ENCODE measurements at regions not wholly inside any gene's neighbourhood (a gene's known extent, or its start where the extent isn't known, plus 50 kb on each side); places are given as distances from the start of the nearest gene placed in this dataset.

DNA sequence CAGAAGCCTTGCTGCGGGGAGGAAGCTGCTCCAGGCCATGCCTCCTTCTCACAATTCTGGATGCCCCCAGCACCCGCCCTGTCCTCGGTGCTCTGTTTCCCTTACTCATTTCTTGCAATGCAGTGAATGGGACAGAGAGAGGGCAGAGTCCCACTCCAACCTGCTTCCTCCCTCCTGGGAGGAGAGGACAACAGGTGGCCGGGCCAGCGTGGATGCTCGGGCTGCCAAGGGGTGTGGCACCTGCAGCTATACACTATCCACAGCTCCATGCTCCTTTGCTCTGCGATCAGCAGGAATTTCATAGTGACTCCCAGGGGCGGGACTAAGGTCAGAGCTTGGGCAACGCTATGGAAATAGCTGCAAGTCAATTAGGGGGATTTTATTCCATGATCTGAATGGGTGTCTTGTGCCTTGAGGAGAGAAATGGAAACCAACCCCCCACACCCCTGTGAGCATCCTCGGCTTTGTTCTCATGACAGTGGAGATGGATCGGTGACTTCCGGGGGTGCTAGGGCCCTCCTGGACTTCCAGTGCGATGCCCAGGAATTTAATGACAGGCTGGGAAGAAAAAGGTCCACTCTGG, 192.5 kb downstream of the MYLK4 start:
- peak in 4 of 5 donors; percentile 64 to 79 (median 68) for DNase-seq
- intact Hi-C loops (cut with DNase I), result no loop called here

GRCh38 chr6:2557181-2557720, 193.5 kb downstream of the MYLK4 start:
- no peaks in the 10 kb centered on the region for H3K36me3 ChIP-seq (ENCODE audit: control insufficient read depth in 2 of 3, insufficient read depth in 3 of 3, low read length in 3 of 3)
- FAIRE-seq, result no peak
- intact Hi-C loops (cut with DNase I), result no loop called here

More for the DNA sequence above, 192.5 kb downstream of the MYLK4 start:
- FAIRE-seq, result no peak
- Histone ChIP-seq H3K9ac (ENCODE audit: low read length in 3 of 3) (no peak overlapping the region), H3K9me3 (ENCODE audit: control insufficient read depth in 2 of 3, insufficient read depth in 1 of 3, low read length in 3 of 3) (no peaks in the 10 kb centered on the region), H3K4me1 (ENCODE audit: control insufficient read depth in 2 of 3, insufficient read depth in 2 of 3, low read depth in 1 of 3, low read length in 3 of 3) (peaks cover 3 to 13% (median 6%) of the 10 kb centered on the region in 3 donors), H3K27me3 (ENCODE audit: control insufficient read depth, insufficient read depth, low read length) (no peaks in the 10 kb centered on the region), H3K36me3 (ENCODE audit: control insufficient read depth in 2 of 3, insufficient read depth in 3 of 3, low read length in 3 of 3) (no peaks in the 10 kb centered on the region), H3K27ac (ENCODE audit: low read depth in 2 of 2, low read length in 2 of 2) (peak overlapping the region in 1 of 2 donors; percentile 16), H3K4me3 (ENCODE audit: low read length in 3 of 3) (no peak overlapping the region)
- TF ChIP-seq, protein P1, sequence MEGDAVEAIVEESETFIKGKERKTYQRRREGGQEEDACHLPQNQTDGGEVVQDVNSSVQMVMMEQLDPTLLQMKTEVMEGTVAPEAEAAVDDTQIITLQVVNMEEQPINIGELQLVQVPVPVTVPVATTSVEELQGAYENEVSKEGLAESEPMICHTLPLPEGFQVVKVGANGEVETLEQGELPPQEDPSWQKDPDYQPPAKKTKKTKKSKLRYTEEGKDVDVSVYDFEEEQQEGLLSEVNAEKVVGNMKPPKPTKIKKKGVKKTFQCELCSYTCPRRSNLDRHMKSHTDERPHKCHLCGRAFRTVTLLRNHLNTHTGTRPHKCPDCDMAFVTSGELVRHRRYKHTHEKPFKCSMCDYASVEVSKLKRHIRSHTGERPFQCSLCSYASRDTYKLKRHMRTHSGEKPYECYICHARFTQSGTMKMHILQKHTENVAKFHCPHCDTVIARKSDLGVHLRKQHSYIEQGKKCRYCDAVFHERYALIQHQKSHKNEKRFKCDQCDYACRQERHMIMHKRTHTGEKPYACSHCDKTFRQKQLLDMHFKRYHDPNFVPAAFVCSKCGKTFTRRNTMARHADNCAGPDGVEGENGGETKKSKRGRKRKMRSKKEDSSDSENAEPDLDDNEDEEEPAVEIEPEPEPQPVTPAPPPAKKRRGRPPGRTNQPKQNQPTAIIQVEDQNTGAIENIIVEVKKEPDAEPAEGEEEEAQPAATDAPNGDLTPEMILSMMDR (IDR thresholded peaks at IDR 0.05; ENCODE audit: borderline replicate concordance, extremely low read depth, insufficient read depth), result no peak

GRCh38 chr6:2556761-2557160, 194.0 kb downstream of the MYLK4 start:
- H3K9ac ChIP-seq (ENCODE audit: low read length in 3 of 3), result no peak overlapping the region
- no peak for FAIRE-seq
- no peaks in the 10 kb centered on the region for H3K36me3 ChIP-seq (ENCODE audit: control insufficient read depth in 2 of 3, insufficient read depth in 3 of 3, low read length in 3 of 3)
- peaks cover 0 to 8% (median 6%) of the 10 kb centered on the region in 3 donors for H3K4me1 ChIP-seq (ENCODE audit: control insufficient read depth in 2 of 3, insufficient read depth in 2 of 3, low read depth in 1 of 3, low read length in 3 of 3)
- H3K27ac ChIP-seq (ENCODE audit: low read depth in 2 of 2, low read length in 2 of 2), result no peak overlapping the region
- no peaks in the 10 kb centered on the region for H3K27me3 ChIP-seq (ENCODE audit: control insufficient read depth, insufficient read depth, low read length)
- H3K9me3 ChIP-seq (ENCODE audit: control insufficient read depth in 2 of 3, insufficient read depth in 1 of 3, low read length in 3 of 3), result no peaks in the 10 kb centered on the region
- intact Hi-C loops (cut with DNase I), result no loop called here
- TF ChIP-seq, protein P1 (IDR thresholded peaks at IDR 0.05; ENCODE audit: borderline replicate concordance, extremely low read depth, insufficient read depth), result no peak
- no peak overlapping the region for H3K4me3 ChIP-seq (ENCODE audit: low read length in 3 of 3)
- no peak for DNase-seq

More at GRCh38 chr6:2557181-2557720, 193.5 kb downstream of the MYLK4 start:
- H3K9ac ChIP-seq (ENCODE audit: low read length in 3 of 3), result no peak overlapping the region
- no peak overlapping the region for H3K4me3 ChIP-seq (ENCODE audit: low read length in 3 of 3)
- H3K4me1 ChIP-seq (ENCODE audit: control insufficient read depth in 2 of 3, insufficient read depth in 2 of 3, low read depth in 1 of 3, low read length in 3 of 3), result peaks cover 3 to 13% (median 6%) of the 10 kb centered on the region in 3 donors
- no peak overlapping the region for H3K27ac ChIP-seq (ENCODE audit: low read depth in 2 of 2, low read length in 2 of 2)
- H3K9me3 ChIP-seq (ENCODE audit: control insufficient read depth in 2 of 3, insufficient read depth in 1 of 3, low read length in 3 of 3), result no peaks in the 10 kb centered on the region
- no peak for DNase-seq
- H3K27me3 ChIP-seq (ENCODE audit: control insufficient read depth, insufficient read depth, low read length), result no peaks in the 10 kb centered on the region
- TF ChIP-seq, protein P1 (IDR thresholded peaks at IDR 0.05; ENCODE audit: borderline replicate concordance, extremely low read depth, insufficient read depth), result no peak

All from kidney (tissue), 13 donors.